ENCODE measurements at regions not wholly inside any gene's neighbourhood (a gene's known extent, or its start where the extent isn't known, plus 50 kb on each side); places are given as distances from the start of the nearest gene placed in this dataset.
"Not testable (repeated sequence)": the region's sequence is repeated elsewhere in the genome, so short reads cannot be mapped to it uniquely, and the experiment has no call there.

- no peaks in the 10 kb centered on the region for H3K4me1 ChIP-seq
- DNase-seq, result no peak
- H3K4me3 ChIP-seq (ENCODE audit: low read depth, low read length), result no peak overlapping the region
- H3K27me3 ChIP-seq, result no peaks in the 10 kb centered on the region
- no peaks in the 10 kb centered on the region for H3K36me3 ChIP-seq
- H3K9me3 ChIP-seq, result no peaks in the 10 kb centered on the region
- TF ChIP-seq CTCF (IDR thresholded peaks at IDR 0.05; ENCODE audit: low read depth, low read length), result no peak
Observed at GRCh38 chr16:17963185-17963836, 373.2 kb downstream of the NPIPA8 start.

- no peaks in the 10 kb centered on the region for H3K4me1 ChIP-seq
- no peaks in the 10 kb centered on the region for H3K36me3 ChIP-seq
- no peak for DNase-seq
- no peaks in the 10 kb centered on the region for H3K27me3 ChIP-seq
- no peak for TF ChIP-seq CTCF (IDR thresholded peaks at IDR 0.05; ENCODE audit: low read depth, low read length)
- no peak overlapping the region for H3K4me3 ChIP-seq (ENCODE audit: low read depth, low read length)
- no peaks in the 10 kb centered on the region for H3K9me3 ChIP-seq
Observed at GRCh38 chr16:17962726-17963125, 373.8 kb downstream of the NPIPA8 start.

DNA sequence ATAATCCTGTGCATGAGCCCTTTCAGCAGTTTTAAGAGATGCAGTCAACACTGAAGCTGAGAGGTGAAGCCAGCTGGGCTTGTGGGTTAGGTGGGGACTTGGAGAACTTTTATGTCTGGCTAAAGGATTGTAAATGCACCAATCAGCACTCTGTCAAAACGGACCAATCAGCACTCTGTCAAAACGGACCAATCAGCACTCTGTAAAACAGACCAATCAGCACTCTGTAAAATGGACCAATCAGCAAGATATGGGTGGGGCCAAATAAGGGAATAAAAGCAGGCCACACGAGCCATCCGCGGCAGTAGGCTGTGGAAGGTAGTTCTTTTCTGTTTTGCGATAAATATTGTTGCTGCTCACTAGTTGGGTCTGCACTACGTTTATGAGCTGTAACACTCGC is 374.7 kb downstream of the NPIPA8 start:
- H3K36me3 ChIP-seq; H3K27me3 ChIP-seq; DNase-seq; H3K9me3 ChIP-seq; H3K4me3 ChIP-seq (ENCODE audit: low read depth, low read length); H3K4me1 ChIP-seq: not testable (repeated sequence)

- no peaks in the 10 kb centered on the region for H3K36me3 ChIP-seq
- no peak for DNase-seq
- no peak for TF ChIP-seq CTCF (IDR thresholded peaks at IDR 0.05; ENCODE audit: low read depth, low read length)
- H3K4me3 ChIP-seq (ENCODE audit: low read depth, low read length), result no peak overlapping the region
- no peaks in the 10 kb centered on the region for H3K4me1 ChIP-seq
- no peaks in the 10 kb centered on the region for H3K9me3 ChIP-seq
- no peaks in the 10 kb centered on the region for H3K27me3 ChIP-seq
Observed at GRCh38 chr16:17951378-17951777, 385.2 kb downstream of the NPIPA8 start.

DNA sequence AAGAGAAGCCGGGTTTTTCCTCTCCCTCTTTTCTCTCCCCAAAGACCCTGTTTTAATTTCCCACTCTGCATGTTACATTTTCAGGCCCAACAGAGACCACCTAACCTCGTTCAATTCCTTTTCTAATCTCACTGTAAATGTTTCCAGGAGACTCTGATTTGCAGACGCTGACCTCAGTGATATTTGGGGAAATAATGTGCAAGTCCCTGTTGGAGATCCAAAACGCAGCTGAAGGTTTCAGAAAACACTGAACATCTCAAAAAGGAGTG is 386.6 kb downstream of the NPIPA8 start:
- H3K4me3 ChIP-seq (ENCODE audit: low read depth, low read length), result no peak overlapping the region
- H3K27me3 ChIP-seq, result no peaks in the 10 kb centered on the region
- DNase-seq, result no peak
- TF ChIP-seq CTCF (IDR thresholded peaks at IDR 0.05; ENCODE audit: low read depth, low read length), result no peak
- H3K4me1 ChIP-seq, result no peaks in the 10 kb centered on the region
- H3K9me3 ChIP-seq, result no peaks in the 10 kb centered on the region; the same call in 1 of the 2 replicates
- H3K36me3 ChIP-seq, result no peaks in the 10 kb centered on the region

DNA sequence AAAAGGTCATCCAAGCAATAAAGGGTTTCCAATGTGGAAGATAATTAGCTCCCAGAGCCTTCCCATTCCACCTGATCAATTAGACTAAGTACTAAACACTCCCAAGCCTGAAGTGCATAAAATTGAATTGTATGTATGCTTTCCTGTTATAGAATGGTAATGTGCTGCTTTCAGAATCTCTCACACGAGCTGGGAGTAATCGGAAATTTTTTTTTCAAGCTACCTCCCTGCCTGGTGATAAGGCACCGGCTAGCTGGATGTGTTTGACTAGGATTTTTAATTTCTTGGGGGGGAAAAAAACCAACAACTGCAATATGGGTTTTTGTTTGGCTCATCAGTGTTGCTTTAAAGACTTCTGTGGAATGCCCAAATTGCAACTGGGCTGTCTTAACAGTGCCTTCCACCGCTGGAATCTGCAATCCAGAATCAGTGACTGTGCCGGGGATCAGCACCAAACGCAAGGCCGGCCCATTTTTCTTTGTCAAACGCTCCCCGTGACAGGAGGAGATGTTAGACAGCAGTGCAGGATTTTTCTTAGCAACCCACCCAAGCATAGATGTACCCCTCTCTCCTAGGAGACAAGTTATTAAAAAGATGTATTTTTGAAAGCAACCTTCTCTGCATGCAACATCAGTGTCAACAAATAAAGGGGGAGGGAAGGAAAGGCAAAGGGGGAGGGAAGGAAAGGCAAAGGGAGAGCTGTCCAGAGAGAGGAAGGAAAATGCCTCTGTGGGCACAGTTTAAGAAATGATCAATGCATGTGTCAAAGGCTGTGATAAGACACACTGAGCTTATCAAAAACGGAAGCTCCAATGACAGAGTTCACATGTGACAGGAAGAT is 387.2 kb downstream of the NPIPA8 start:
- Histone ChIP-seq H3K4me3 (ENCODE audit: low read depth, low read length) (no peak overlapping the region), H3K27me3 (no peaks in the 10 kb centered on the region), H3K9me3 (no peaks in the 10 kb centered on the region; the same call in 1 of the 2 replicates), H3K36me3 (no peaks in the 10 kb centered on the region), H3K4me1 (no peaks in the 10 kb centered on the region)
- no peak for DNase-seq
- no peak for TF ChIP-seq CTCF (IDR thresholded peaks at IDR 0.05; ENCODE audit: low read depth, low read length)
